ENCODE measurements at regions not wholly inside any gene's neighbourhood (a gene's known extent, or its start where the extent isn't known, plus 50 kb on each side); places are given as distances from the start of the nearest gene placed in this dataset.

DNA sequence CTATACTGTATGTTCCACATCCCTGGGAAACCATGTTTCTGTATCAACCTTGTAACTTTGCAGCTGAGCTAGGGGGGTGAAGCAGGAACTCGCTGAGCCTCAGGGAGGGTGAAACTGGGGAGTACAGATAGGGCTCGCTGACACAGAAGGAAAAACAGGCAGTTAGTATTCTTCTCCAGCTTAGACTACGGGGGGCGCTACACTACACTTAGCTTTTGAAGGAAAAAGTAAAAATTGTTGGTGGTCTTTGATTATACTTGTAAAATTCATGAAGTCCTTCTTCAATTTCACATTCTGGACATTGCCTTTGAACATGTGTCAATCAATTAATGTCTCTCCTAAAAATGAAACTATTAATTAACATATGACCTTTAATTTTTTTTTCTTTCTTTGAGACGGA, 73.5 kb upstream of the RGMA start:
- TF ChIP-seq, protein P1, sequence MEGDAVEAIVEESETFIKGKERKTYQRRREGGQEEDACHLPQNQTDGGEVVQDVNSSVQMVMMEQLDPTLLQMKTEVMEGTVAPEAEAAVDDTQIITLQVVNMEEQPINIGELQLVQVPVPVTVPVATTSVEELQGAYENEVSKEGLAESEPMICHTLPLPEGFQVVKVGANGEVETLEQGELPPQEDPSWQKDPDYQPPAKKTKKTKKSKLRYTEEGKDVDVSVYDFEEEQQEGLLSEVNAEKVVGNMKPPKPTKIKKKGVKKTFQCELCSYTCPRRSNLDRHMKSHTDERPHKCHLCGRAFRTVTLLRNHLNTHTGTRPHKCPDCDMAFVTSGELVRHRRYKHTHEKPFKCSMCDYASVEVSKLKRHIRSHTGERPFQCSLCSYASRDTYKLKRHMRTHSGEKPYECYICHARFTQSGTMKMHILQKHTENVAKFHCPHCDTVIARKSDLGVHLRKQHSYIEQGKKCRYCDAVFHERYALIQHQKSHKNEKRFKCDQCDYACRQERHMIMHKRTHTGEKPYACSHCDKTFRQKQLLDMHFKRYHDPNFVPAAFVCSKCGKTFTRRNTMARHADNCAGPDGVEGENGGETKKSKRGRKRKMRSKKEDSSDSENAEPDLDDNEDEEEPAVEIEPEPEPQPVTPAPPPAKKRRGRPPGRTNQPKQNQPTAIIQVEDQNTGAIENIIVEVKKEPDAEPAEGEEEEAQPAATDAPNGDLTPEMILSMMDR (IDR thresholded peaks at IDR 0.05) = no peak
- H3K27ac Mint-ChIP-seq = no peak overlapping the region
- H3K4me1 Mint-ChIP-seq = peaks cover 44% of the 10 kb centered on the region
- DNase-seq = no peak
- H3K27me3 Mint-ChIP-seq (ENCODE audit: low read depth, poor library complexity) = peaks cover 21% of the 10 kb centered on the region
- H3K36me3 Mint-ChIP-seq (ENCODE audit: low read depth) = no peaks in the 10 kb centered on the region
- no peaks in the 10 kb centered on the region for H3K9me3 Mint-ChIP-seq
- H3K4me3 Mint-ChIP-seq = no peak overlapping the region

DNA sequence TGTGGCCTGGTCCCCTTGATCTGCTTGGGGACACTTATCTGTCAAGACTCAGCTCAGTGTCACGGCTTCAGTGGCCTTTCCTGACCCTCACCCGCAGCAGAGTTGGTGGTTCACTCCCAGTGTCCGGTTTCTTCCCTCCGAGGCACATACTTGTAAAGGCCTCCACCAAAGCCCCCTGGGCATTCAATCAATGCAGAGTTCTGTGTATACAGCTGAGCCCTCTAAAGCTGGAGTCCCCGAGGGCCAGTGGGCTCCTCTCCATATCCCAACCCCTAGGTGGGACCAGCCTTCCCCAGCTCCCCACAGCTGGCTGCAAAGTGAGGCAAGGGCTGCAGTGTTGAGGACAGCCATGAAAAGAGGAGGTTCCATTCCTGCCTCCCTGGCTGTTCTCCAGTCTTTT, 70.9 kb upstream of the RGMA start:
- TF ChIP-seq, protein P1 (IDR thresholded peaks at IDR 0.05) = no peak
- peaks cover 10% of the 10 kb centered on the region for H3K27me3 Mint-ChIP-seq (ENCODE audit: low read depth, poor library complexity)
- peak overlapping the region; percentile 83 for H3K27ac Mint-ChIP-seq
- peak; percentile 28 for DNase-seq
- peaks cover 38% of the 10 kb centered on the region for H3K4me1 Mint-ChIP-seq
- H3K9me3 Mint-ChIP-seq = peaks cover 12% of the 10 kb centered on the region
- H3K36me3 Mint-ChIP-seq (ENCODE audit: low read depth) = no peaks in the 10 kb centered on the region
- no peak overlapping the region for H3K4me3 Mint-ChIP-seq

DNA sequence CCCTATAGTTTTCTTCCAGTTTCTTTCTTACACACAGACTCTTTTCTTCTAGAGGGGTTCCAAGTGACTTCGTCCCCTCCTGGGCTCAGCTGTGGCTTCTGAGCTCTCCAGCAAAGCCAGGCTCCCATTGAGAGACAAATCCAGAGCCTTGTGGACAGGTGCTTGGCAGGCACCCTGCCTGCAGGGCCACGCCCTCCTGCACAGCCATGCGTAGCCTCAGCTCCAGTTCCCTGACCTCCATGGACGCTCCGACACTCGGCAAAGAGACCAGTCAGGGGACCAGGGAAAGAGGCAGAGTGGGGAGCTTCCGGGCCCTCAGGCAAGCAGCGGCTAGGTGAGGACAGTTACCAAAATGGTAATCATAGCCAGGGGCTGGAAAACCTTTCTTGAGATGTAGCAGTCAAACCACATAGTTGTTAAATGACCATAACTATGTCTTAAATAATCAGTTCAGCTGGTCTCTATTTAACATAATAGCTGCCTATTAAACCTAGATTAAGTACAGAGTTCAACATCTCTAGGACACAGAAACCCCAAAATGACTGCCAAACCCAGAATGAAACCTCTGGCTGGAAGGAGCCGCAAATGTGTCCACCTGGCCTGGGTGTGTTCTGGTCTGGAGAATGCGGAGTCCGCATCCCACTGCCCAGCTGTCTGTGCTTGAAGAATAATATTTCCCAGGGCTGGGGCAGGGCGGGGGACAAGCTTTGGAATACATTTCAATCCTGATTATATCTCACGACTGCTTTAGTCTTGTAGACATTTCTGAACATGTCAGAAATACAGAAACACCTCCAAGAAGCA, 69.3 kb upstream of the RGMA start:
- H3K27ac Mint-ChIP-seq = no peak overlapping the region
- H3K36me3 Mint-ChIP-seq (ENCODE audit: low read depth) = no peaks in the 10 kb centered on the region
- H3K4me3 Mint-ChIP-seq = no peak overlapping the region
- H3K9me3 Mint-ChIP-seq = peaks cover 16% of the 10 kb centered on the region
- H3K27me3 Mint-ChIP-seq (ENCODE audit: low read depth, poor library complexity) = peaks cover 5% of the 10 kb centered on the region
- TF ChIP-seq, protein P1 (IDR thresholded peaks at IDR 0.05) = no peak
- no peak for DNase-seq
- H3K4me1 Mint-ChIP-seq = peaks cover 38% of the 10 kb centered on the region

DNA sequence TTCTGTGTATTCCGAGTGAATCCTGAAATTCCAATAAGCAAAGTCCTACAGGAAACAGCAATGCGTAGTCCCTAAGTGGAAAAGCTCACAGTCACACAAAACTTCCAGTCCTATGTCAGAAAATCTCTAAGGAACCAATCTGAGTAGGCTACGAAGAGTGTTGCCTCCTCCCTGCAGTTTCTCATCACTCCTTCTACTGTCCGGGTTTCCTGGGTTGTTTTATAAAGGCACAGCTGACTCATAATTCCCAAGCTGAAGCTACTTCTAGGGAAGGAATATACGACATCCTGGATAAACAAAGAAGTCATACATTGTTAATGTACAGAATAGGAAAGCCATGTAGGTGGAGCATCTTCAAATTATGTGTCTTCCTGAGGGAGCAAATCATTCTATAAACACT, 65.7 kb upstream of the RGMA start:
- no peak overlapping the region for H3K4me3 Mint-ChIP-seq
- no peak for DNase-seq
- peaks cover 10% of the 10 kb centered on the region for H3K27me3 Mint-ChIP-seq (ENCODE audit: low read depth, poor library complexity)
- TF ChIP-seq, protein P1 (IDR thresholded peaks at IDR 0.05) = no peak
- H3K27ac Mint-ChIP-seq = no peak overlapping the region
- peaks cover 34% of the 10 kb centered on the region for H3K4me1 Mint-ChIP-seq
- H3K36me3 Mint-ChIP-seq (ENCODE audit: low read depth) = no peaks in the 10 kb centered on the region
- peaks cover 16% of the 10 kb centered on the region for H3K9me3 Mint-ChIP-seq

DNA sequence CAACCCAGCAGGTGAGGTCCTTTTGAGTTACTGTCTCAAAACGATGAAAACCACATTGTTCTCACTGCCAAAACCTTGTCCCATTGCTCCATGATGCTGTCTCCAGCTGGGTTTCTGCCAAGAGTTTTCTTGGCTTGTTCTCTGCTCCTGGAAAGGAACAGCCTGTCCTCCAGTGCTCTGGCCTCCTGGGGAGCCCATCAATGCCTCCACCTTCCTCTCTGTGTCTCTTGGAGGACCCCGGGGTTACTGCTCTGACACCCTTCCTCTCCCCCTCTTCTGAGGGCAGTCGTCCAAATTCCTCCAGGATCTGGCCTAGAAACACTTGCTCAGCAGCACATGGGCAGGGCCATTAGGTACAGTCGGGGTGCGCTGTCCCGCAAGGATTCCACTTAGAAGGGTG, 63.9 kb upstream of the RGMA start:
- TF ChIP-seq, protein P1 (IDR thresholded peaks at IDR 0.05) = no peak

DNA sequence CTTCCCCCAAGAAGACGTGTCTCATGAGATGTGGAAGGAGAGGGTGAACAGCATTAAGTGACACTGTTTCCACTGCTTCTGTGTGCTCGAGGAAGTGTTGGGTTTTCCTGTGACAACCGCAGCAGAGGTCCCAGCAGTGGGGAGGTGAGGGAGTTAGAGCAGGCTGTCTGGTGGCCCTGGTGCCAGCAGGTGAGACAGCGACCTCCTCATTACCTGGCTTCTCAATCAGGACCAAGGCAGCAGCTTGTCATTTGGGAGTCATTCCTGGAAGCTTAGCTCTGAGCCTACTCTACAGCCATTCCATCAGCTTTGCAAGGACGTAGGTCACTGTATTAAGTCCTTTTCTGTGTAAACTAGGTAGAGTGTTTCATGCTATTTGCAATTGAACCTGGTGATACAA, 63.3 kb upstream of the RGMA start:
- Mint-ChIP-seq H3K27ac (no peak overlapping the region), H3K27me3 (ENCODE audit: low read depth, poor library complexity) (peaks cover 16% of the 10 kb centered on the region), H3K4me1 (peaks cover 17% of the 10 kb centered on the region), H3K9me3 (peaks cover 16% of the 10 kb centered on the region), H3K4me3 (no peak overlapping the region), H3K36me3 (ENCODE audit: low read depth) (no peaks in the 10 kb centered on the region)
- TF ChIP-seq, protein P1 (IDR thresholded peaks at IDR 0.05) = no peak
- DNase-seq = no peak

More for the DNA sequence above, 63.9 kb upstream of the RGMA start:
- peaks cover 11% of the 10 kb centered on the region for H3K27me3 Mint-ChIP-seq (ENCODE audit: low read depth, poor library complexity)
- no peak overlapping the region for H3K27ac Mint-ChIP-seq
- no peak overlapping the region for H3K4me3 Mint-ChIP-seq
- H3K9me3 Mint-ChIP-seq = peaks cover 16% of the 10 kb centered on the region
- H3K4me1 Mint-ChIP-seq = peaks cover 20% of the 10 kb centered on the region
- DNase-seq = no peak
- no peaks in the 10 kb centered on the region for H3K36me3 Mint-ChIP-seq (ENCODE audit: low read depth)

Data from nephron progenitor cell (in vitro differentiated cells).